Activated CD4-positive, alpha-beta T cell treated with anti-CD3 and anti-CD28 coated beads, Interleukin-2, amount 10 ng/mL, durations not matched to agents 7 days and 5 days (primary cell): ENCODE measurements at regions not wholly inside any gene's neighbourhood (a gene's known extent, or its start where the extent isn't known, plus 50 kb on each side); places are given as distances from the start of the nearest gene placed in this dataset.
"Not testable (repeated sequence)": the region's sequence is repeated elsewhere in the genome, so short reads cannot be mapped to it uniquely, and the experiment has no call there.

Experiments
- CTCF ChIA-PET: fragments of 350-600 bp; sonication (Branson Sonifier 250); formaldehyde crosslinking; loops from one replicate; lab custom pipeline; 2021; ENCODE audit warnings: antibody characterized with exemption; lab: Charles Lee
- POLR2A ChIA-PET: fragments of 350-600 bp; sonication (Branson Sonifier 250); formaldehyde crosslinking; loops from one replicate; lab custom pipeline; 2021; ENCODE audit warnings: antibody characterized with exemption; lab: Charles Lee
- DNase-seq: peaks from one replicate; pipeline ENCODE4 v3.0.0-alpha.2; 2020
- H3K27ac Mint-ChIP-seq: one replicate; pipeline ENCODE4 v1.8.0; 2021; ENCODE audit warnings: mild to moderate bottlenecking, moderate library complexity, mixed read lengths
- H3K27me3 Mint-ChIP-seq: one replicate; pipeline ENCODE4 v1.8.0; 2021; ENCODE audit warnings: mixed read lengths
- H3K36me3 Mint-ChIP-seq: one replicate; pipeline ENCODE4 v1.8.0; 2021; ENCODE audit warnings: low read depth, mixed read lengths
- H3K4me1 Mint-ChIP-seq: one replicate; pipeline ENCODE4 v1.8.0; 2021; ENCODE audit warnings: mixed read lengths
- H3K4me3 Mint-ChIP-seq: one replicate; pipeline ENCODE4 v1.8.0; 2021; ENCODE audit warnings: mild to moderate bottlenecking, moderate library complexity, mixed read lengths
- H3K9me3 Mint-ChIP-seq: one replicate; pipeline ENCODE4 v1.8.0; 2021; ENCODE audit warnings: mixed read lengths

GRCh38 chr7:108627476-108628051, 57.9 kb downstream of the DNAJB9 start:
- POLR2A ChIA-PET: no interaction called here
- Mint-ChIP-seq H3K4me3 (no peak overlapping the region), H3K9me3 (no peaks in the 10 kb centered on the region), H3K4me1 (no peaks in the 10 kb centered on the region), H3K27me3 (peaks cover 7% of the 10 kb centered on the region), H3K36me3 (no peaks in the 10 kb centered on the region), H3K27ac (no peak overlapping the region)
- CTCF ChIA-PET: no interaction called here
- DNase-seq: no peak

DNA sequence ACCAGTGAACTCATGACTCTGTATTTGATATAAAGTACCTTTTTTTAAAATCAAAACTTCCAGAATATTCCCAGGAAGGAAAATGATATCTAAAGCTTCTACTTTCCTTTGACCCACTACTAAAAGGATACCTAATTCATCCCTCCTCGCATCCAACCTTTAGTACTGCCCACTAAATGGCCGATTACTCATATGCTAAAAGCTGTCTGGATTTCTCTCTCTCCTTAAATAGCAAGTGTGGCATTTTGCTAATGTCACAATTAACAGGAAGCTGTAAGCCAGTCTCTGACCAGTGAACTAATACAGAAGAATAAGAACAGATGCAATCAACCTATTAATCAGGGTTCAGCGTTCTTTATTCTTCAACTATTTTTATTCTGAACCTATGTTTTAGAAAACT, 59.0 kb downstream of the DNAJB9 start:
- CTCF ChIA-PET: interaction anchor here (0.8 kb wide), 1 partner anchor 107 kb away, joined by 3 read pairs; no protein-coding TSS in a partner anchor
- H3K27me3 Mint-ChIP-seq: peaks cover 7% of the 10 kb centered on the region
- no peak for DNase-seq

GRCh38 chr7:108629651-108630400, 60.2 kb downstream of the DNAJB9 start:
- POLR2A ChIA-PET: no interaction called here
- no peaks in the 10 kb centered on the region for H3K36me3 Mint-ChIP-seq
- no peak for DNase-seq
- no peak overlapping the region for H3K4me3 Mint-ChIP-seq
- H3K27me3 Mint-ChIP-seq: peaks cover 4% of the 10 kb centered on the region
- no peak overlapping the region for H3K27ac Mint-ChIP-seq
- no peaks in the 10 kb centered on the region for H3K4me1 Mint-ChIP-seq
- CTCF ChIA-PET: no interaction called here
- no peaks in the 10 kb centered on the region for H3K9me3 Mint-ChIP-seq

More for the DNA sequence above, 59.0 kb downstream of the DNAJB9 start:
- Mint-ChIP-seq H3K4me1 (no peaks in the 10 kb centered on the region), H3K27ac (no peak overlapping the region), H3K36me3 (no peaks in the 10 kb centered on the region), H3K4me3 (no peak overlapping the region), H3K9me3 (no peaks in the 10 kb centered on the region)
- POLR2A ChIA-PET: no interaction called here

DNA sequence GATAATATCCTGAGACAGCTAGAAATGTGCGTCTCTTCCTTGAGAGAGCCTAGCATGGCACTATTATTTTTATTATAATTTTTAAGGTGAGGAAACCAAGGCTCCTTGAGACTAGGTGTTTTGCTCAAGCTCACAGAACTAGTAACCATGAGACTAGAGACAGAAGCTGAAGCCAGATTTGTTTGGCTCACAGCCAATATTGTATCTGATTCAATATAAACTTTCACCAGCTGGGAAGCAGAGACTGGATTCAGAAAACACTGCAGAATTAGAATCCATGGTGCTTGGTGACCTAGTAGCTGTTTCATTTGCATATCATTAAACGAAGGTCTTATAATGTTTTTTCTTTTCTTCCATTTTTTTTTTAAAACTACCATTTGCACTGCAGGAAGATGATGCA, 64.4 kb downstream of the DNAJB9 start:
- no peak overlapping the region for H3K27ac Mint-ChIP-seq
- no peaks in the 10 kb centered on the region for H3K4me1 Mint-ChIP-seq
- no peak for DNase-seq
- H3K9me3 Mint-ChIP-seq: no peaks in the 10 kb centered on the region
- POLR2A ChIA-PET: no interaction called here
- H3K36me3 Mint-ChIP-seq: no peaks in the 10 kb centered on the region
- H3K4me3 Mint-ChIP-seq: no peak overlapping the region
- H3K27me3 Mint-ChIP-seq: peaks cover 2% of the 10 kb centered on the region
- CTCF ChIA-PET: interaction anchor here (0.6 kb wide), 1 partner anchor 8 kb away, joined by 4 read pairs; no protein-coding TSS in a partner anchor

GRCh38 chr7:108634535-108634934, 64.9 kb downstream of the DNAJB9 start:
- Mint-ChIP-seq H3K4me1 (no peaks in the 10 kb centered on the region), H3K36me3 (no peaks in the 10 kb centered on the region), H3K27me3 (peaks cover 2% of the 10 kb centered on the region), H3K27ac (no peak overlapping the region), H3K4me3 (no peak overlapping the region), H3K9me3 (no peaks in the 10 kb centered on the region)
- POLR2A ChIA-PET: no interaction called here
- CTCF ChIA-PET: interaction anchor here (0.6 kb wide), 2 partner anchors 8 to 1413 kb away, joined by 4 read pairs; no protein-coding TSS in a partner anchor
- no peak for DNase-seq

- ChIA-PET CTCF (no interaction called here), POLR2A (no interaction called here)
- no peaks in the 10 kb centered on the region for H3K4me1 Mint-ChIP-seq
Observed at GRCh38 chr7:108637049-108637621, 67.5 kb downstream of the DNAJB9 start.

DNA sequence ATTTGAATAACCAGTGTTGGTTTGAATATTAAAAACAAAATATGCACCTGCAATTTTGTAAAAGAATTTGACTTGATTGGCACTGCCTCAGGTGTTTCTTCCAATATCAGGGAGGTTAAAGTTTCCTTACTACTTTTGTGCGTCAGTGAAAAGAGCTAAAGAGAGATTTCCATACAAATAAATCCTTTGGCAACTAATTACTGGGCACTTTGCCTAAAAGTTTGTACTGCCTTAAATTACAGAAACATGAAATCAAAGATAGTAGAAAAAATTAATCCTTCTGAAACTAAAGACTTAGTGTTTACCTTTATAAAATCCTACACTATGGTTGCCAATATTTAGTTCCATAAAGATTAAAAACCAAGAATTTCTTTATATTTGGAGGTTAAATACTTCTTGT, 72.5 kb downstream of the DNAJB9 start:
- DNase-seq: no peak
- Mint-ChIP-seq H3K4me3 (no peak overlapping the region), H3K27ac (no peak overlapping the region), H3K4me1 (no peaks in the 10 kb centered on the region), H3K9me3 (no peaks in the 10 kb centered on the region), H3K27me3 (peaks cover 2% of the 10 kb centered on the region), H3K36me3 (no peaks in the 10 kb centered on the region)
- ChIA-PET CTCF (interaction anchor here (0.6 kb wide), 1 partner anchor 8 kb away, joined by 4 read pairs; no protein-coding TSS in a partner anchor), POLR2A (no interaction called here)

More at GRCh38 chr7:108637049-108637621, 67.5 kb downstream of the DNAJB9 start:
- H3K4me3 Mint-ChIP-seq: no peak overlapping the region
- no peak for DNase-seq
- H3K27me3 Mint-ChIP-seq: peaks cover 2% of the 10 kb centered on the region
- no peaks in the 10 kb centered on the region for H3K9me3 Mint-ChIP-seq
- no peaks in the 10 kb centered on the region for H3K36me3 Mint-ChIP-seq
- no peak overlapping the region for H3K27ac Mint-ChIP-seq

- no peaks in the 10 kb centered on the region for H3K36me3 Mint-ChIP-seq
- ChIA-PET POLR2A (no interaction called here), CTCF (no interaction called here)
- H3K4me1 Mint-ChIP-seq: no peaks in the 10 kb centered on the region
- no peak for DNase-seq
- no peak overlapping the region for H3K27ac Mint-ChIP-seq
- peaks cover 2% of the 10 kb centered on the region for H3K27me3 Mint-ChIP-seq
- H3K4me3 Mint-ChIP-seq: no peak overlapping the region
- no peaks in the 10 kb centered on the region for H3K9me3 Mint-ChIP-seq
Observed at GRCh38 chr7:108643136-108643535, 73.5 kb downstream of the DNAJB9 start.

DNA sequence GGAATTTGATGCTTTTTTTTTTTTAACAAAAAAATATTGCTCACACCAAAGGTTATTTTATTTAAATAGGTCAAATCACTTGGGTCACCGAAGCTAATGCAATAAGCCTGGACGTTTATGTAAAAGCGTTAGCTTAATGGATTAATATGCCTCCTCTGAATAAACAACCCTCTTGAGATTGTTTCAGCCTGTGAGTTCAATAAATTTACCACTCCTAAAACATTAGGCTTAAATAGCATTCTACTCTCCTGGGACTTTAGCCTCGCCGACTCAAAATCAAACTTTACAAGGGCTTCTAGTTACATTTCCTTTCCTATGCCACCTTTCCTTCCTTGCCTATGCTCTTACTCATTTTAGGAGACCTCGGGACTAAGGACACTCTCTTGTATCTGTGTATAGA, 79.3 kb downstream of the DNAJB9 start:
- H3K27me3 Mint-ChIP-seq: no peaks in the 10 kb centered on the region
- no peak for DNase-seq
- H3K4me1 Mint-ChIP-seq: no peaks in the 10 kb centered on the region
- no peak overlapping the region for H3K27ac Mint-ChIP-seq
- H3K36me3 Mint-ChIP-seq: no peaks in the 10 kb centered on the region
- CTCF ChIA-PET: no interaction called here
- POLR2A ChIA-PET: no interaction called here
- H3K4me3 Mint-ChIP-seq: no peak overlapping the region
- no peaks in the 10 kb centered on the region for H3K9me3 Mint-ChIP-seq

DNA sequence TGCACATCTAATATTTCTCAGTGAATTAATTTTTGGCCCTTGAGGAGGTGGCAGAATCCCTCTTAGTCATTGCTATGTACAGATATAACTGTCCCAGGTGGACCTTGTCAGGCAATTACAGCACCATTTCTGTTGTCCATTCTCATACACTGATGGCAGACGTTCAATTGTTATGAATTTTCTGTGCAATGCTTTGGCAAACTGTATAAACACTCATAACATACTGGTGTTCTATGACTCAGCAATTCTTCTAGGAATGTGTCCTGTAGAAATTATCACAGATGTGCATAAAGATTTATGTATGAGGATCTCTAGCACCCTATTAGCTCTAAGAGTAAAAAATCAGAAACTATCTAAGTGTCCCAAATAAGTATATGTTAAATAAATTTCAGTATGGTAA, 80.8 kb downstream of the DNAJB9 start:
- Mint-ChIP-seq H3K36me3 (no peaks in the 10 kb centered on the region), H3K9me3 (no peaks in the 10 kb centered on the region), H3K4me3 (no peak overlapping the region), H3K4me1 (no peaks in the 10 kb centered on the region), H3K27ac (no peak overlapping the region), H3K27me3 (no peaks in the 10 kb centered on the region)
- POLR2A ChIA-PET: no interaction called here
- CTCF ChIA-PET: no interaction called here
- no peak for DNase-seq

DNA sequence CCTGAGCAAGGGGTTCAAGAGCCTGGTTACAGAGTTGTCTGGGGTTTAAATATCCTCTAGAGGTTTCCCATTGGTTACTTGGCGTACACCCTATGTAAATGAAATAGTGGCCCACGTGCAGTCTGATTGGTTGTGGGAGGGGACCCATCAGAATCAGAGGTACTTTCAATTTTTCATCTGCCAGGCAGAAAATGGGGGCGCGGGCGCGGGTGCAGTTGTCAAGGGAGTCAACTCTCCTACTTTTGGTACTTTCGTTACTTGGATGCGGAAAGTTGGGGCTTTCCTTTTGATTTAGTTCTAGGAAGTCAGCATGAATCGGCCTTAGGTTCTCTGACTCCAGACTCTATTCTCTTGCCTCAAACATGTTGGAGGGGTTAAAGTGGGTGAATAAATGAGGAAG, 83.2 kb downstream of the DNAJB9 start:
- POLR2A ChIA-PET: no interaction called here
- Mint-ChIP-seq H3K36me3 (no peaks in the 10 kb centered on the region), H3K4me1 (no peaks in the 10 kb centered on the region), H3K27ac (no peak overlapping the region), H3K4me3 (no peak overlapping the region), H3K9me3 (no peaks in the 10 kb centered on the region), H3K27me3 (no peaks in the 10 kb centered on the region)
- CTCF ChIA-PET: no interaction called here
- no peak for DNase-seq

DNA sequence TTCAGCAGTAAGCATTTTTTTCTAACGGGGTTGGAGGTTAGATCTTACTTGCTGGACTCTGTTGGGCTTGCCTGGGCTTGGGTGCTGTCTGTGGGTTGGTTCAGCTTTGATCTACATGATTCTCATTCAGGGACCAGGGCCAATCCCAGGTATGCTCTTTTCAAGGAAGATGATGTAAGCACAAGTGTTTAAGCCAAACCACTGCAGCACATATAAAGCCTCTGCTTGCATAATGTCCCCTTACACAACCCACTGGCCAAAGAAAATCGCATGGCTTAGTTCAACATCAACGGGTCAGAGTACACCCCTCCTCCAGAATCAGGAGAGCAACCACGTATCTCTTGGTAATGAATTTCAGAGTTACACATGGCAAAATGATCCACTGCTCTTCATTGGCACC, 83.9 kb downstream of the DNAJB9 start:
- POLR2A ChIA-PET: no interaction called here
- no peaks in the 10 kb centered on the region for H3K9me3 Mint-ChIP-seq
- CTCF ChIA-PET: no interaction called here
- no peak for DNase-seq
- no peak overlapping the region for H3K27ac Mint-ChIP-seq
- no peak overlapping the region for H3K4me3 Mint-ChIP-seq
- H3K27me3 Mint-ChIP-seq: no peaks in the 10 kb centered on the region
- H3K4me1 Mint-ChIP-seq: no peaks in the 10 kb centered on the region
- H3K36me3 Mint-ChIP-seq: no peaks in the 10 kb centered on the region

GRCh38 chr7:108657140-108657726, 87.6 kb downstream of the DNAJB9 start:
- POLR2A ChIA-PET, H3K4me1 Mint-ChIP-seq, H3K27me3 Mint-ChIP-seq, H3K36me3 Mint-ChIP-seq, H3K27ac Mint-ChIP-seq, H3K9me3 Mint-ChIP-seq, CTCF ChIA-PET, DNase-seq, H3K4me3 Mint-ChIP-seq: not testable (repeated sequence)
